ENCODE measurements at regions not wholly inside any gene's neighbourhood (a gene's known extent, or its start where the extent isn't known, plus 50 kb on each side); places are given as distances from the start of the nearest gene placed in this dataset.

GRCh38 chr13:103403148-103403740 is 337.0 kb upstream of the SLC10A2 start:
- no peak for DNase-seq

- DNase-seq: no peak
Observed at GRCh38 chr13:103395139-103395538, 328.9 kb upstream of the SLC10A2 start.

DNA sequence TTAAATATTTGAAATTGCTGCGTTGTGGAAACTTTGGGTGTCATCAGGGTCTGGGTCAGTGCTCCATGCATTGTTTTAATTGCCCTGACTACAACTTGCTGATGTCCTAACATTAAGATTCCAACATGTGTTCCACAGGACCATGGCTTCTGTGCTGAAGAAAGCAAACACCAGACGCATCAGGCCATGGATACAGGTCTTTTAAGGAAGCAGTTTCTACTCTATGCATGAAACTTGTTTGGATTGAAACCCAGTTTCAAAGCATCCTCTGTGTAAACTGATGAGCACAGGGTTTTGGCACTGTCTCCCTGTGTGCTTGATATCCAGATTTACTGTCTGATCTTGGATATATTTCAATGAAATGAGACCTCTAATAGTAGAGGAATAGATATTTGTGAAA is 328.4 kb upstream of the SLC10A2 start:
- DNase-seq: no peak

DNA sequence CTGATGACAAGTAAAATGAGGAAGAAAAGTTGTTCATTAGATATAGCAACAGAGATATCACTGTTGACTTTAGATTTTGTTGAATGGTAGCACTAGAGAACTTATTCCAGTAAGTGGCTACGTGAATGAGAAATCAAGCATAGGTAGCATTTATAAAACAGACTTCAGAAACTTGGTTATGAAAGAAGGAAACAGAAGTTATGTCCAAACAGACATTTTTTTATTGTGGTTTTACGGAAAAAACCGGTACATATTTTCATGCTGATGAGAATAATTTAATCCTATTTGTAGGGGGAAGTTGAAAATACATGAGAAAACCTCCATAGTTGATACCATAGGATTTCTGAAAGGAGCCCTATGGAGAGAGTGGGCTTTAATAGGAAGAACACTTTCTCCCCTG is 325.7 kb upstream of the SLC10A2 start:
- DNase-seq: no peak

- no peak for DNase-seq
Observed at GRCh38 chr13:103388839-103389238, 322.6 kb upstream of the SLC10A2 start.

GRCh38 chr13:103386341-103386740 is 320.1 kb upstream of the SLC10A2 start:
- no peak for DNase-seq

DNA sequence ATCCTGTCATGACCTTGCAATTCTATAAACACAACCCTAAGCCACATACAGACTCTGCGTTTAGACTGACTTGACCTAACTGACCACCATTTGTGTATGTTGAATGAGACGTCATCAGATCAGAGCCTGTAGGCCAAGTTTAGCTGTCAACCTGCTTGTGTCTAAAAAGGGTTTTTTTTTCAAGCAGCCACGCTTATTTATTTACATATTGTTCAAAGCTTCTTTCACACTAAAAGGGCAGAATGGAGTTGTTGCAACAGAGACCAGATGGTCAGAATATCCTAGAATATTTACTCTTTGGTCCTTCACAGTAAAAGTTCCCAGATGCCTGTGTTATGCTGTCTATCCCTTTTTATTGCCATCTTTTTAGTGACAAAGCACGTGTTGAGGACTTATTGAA is 307.7 kb upstream of the SLC10A2 start:
- DNase-seq: no peak

DNA sequence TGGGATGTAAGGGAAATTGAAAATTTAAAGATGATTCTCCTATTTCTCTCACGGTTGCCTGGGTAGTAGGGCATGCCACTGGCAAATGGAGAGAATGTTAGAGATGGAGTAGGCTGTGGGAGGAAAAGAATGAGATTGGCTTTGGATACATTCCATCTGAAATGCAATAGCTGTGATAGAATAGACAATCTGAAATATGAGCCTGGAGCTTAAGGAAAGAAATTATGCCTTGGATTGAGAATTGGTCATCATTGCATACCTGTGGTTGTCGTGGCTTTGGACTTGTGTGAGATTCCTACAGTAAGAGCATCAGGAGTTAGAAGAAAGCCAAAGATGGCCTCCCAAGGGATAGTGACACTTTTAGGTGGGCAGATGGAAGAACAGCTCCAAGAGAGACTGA is 305.1 kb upstream of the SLC10A2 start:
- no peak for DNase-seq

DNA sequence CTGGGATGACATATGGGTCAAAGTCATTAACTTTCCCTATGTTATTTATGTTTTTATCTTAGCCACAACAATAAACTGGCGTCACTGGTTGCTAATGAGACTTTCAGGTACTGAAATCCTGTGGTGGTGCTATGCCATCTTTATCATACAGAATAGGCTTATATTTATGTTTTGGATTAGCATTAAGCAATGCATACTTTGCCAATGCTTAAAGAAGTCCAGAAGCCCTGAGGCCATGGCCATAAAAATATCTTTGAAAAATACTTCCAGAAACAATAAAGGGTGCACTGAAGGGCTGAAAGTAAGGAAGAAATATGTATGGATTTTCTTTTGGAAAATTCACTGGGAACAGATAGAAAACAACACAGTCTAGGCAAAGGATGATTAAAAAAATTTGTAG is 304.6 kb upstream of the SLC10A2 start:
- DNase-seq: no peak

GRCh38 chr13:103358255-103358932 is 292.2 kb upstream of the SLC10A2 start:
- no peak for DNase-seq

- no peak for DNase-seq
Observed at GRCh38 chr13:103356226-103356864, 290.1 kb upstream of the SLC10A2 start.

DNA sequence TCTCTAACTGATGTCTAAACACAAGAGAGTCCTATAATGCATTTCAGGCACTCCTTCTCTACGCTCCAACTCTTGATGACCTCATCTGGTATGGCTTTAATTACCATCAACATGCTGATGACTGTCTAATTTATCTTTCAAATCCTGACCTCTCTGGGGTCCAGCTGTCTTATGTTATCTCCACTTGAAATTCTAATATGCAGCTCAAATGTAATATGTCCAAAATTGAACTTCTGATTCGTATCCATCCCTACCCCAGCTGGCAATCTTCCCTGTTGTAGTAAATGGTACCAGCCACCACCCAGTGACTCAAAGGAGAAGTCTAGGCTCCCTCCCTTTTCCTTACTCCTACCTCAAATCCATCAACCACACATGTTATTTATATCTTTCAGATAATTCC is 288.0 kb upstream of the SLC10A2 start:
- DNase-seq: no peak

GRCh38 chr13:103351035-103351828 is 285.0 kb upstream of the SLC10A2 start:
- no peak for DNase-seq

DNA sequence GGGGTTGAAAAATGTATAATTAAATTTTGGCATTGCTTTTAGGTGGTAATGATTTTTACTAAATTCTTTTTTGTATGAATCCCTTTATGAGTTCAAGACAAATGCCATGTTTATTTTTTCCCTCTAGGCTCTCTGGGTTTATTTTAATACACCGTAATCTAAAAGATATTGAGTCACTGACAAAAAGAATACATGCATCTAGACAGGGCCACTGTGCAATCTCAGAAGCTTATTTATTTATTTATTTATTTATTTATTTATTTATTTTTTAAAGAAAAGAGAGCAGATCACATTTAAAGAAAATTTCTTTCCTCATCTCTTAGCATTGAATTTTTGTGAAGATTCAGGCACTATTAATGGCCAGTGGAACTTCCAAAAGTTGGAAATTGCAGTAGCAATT is 283.9 kb upstream of the SLC10A2 start:
- DNase-seq: no peak

- DNase-seq: no peak
Observed at GRCh38 chr13:103349211-103349980, 283.2 kb upstream of the SLC10A2 start.

GRCh38 chr13:103335241-103335640 is 269.0 kb upstream of the SLC10A2 start:
- no peak for DNase-seq

- no peak for DNase-seq
Observed at GRCh38 chr13:103331924-103332323, 265.7 kb upstream of the SLC10A2 start.

DNA sequence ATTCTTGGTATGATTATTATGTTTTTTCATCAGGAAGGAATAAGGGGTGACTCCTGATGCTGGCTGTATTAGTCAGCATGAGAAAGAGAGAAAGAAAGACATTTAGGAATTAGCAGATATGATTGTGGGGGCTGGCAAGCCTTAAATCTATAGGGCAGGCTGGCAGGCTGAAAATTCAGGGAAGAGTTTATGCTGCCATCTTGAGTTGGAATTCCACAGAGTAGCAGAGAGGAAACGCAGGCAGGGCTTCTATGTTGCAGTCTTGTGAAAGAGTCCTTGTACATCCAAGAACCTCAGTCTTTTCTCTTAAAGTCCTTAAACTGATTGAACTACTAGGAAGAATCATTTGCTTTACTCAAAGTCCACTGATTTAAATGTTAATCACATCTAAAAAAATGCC is 262.7 kb upstream of the SLC10A2 start:
- no peak for DNase-seq

DNA sequence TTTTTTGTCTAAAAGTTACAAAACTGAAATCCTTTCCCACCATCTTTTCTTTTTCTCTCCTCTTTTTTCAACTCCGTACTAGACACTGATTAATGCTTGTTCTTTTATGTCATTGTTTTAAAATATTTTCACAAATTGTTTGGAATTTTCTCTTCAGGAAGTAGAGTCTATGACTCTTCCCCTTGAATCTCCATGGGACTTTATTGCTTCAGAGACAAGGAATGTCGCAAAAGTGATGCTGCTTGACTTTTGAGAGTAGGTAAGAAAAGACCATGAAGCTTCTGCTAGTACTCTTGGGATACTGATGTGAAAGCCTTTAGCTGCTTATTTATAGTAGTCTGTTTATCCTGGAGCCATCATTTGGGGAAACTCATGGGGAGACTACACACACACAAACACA is 260.1 kb upstream of the SLC10A2 start:
- DNase-seq: no peak

DNA sequence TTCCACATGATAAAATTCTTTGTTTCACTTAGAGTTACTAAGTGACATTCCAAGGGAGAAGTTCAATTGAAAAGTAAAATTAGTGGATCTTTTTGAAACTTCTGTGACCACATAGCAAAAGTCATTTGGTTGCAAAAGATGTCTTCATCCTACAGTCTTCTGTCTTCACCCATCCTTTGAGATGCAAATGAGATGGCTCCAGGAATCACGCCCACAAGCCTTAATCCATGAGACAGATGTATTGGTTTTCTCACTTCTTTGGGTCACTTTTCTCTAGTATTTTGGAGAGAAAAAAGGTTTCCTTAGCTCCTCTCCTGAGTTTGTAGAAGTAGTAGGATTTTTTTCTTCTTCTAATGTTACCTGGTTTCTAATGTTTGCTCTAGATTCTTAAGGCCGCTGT is 259.5 kb upstream of the SLC10A2 start:
- no peak for DNase-seq

DNA sequence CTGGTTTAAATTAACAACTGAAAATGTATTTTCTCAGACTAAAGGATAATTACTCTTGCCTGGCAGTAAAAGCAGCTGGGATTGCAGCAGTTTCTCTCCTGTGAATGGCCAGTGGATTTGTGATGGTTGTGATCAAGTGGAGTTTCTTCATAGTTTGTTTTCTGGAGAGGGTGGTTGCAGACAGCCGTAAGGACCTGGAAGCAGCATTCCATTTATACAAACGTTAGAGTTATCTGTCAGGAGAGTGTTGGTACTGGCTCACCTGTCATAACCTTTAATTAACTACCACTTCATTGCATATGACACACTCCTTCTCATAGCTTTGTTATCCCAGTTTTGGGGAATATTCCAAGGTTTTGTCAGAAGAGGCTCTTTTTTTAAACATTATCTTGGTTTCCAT is 258.4 kb upstream of the SLC10A2 start:
- no peak for DNase-seq

GRCh38 chr13:103315711-103316110 is 249.5 kb upstream of the SLC10A2 start:
- no peak for DNase-seq

- DNase-seq: no peak
Observed at GRCh38 chr13:103312467-103312866, 246.2 kb upstream of the SLC10A2 start.

Measured in MV-4-11 (cell line).